Fibroblast of lung (primary cell): ENCODE measurements at regions not wholly inside any gene's neighbourhood (a gene's known extent, or its start where the extent isn't known, plus 50 kb on each side); places are given as distances from the start of the nearest gene placed in this dataset.

Experiments used
- DNase-seq, 2 donors: peaks; one replicate each; pipeline versions ENCODE4 v3.0.0 to v3.0.0-alpha.2; 2010; ENCODE audit warnings: low read depth in 2 of 2
- H2AFZ ChIP-seq: 2 replicates; pipeline ENCODE4 v1.5.1; 2012; ENCODE audit warnings: low read length, control low read depth, inconsistent platforms
- H3K27ac ChIP-seq: 2 replicates; pipeline ENCODE4 v1.5.1; 2011; ENCODE audit warnings: low read length, control low read depth; ENCODE audit not compliant: insufficient read depth
- H3K27me3 ChIP-seq: 2 replicates; pipeline ENCODE4 v1.5.1; 2011; ENCODE audit warnings: mild to moderate bottlenecking, low read length; ENCODE audit not compliant: control insufficient read depth, insufficient read depth
- H3K36me3 ChIP-seq: 2 replicates; pipeline ENCODE4 v1.5.1; 2011; ENCODE audit warnings: low read length; ENCODE audit not compliant: control insufficient read depth, insufficient read depth
- H3K4me1 ChIP-seq: 2 replicates; pipeline ENCODE4 v1.5.1; 2011; ENCODE audit warnings: low read length; ENCODE audit not compliant: control insufficient read depth, insufficient read depth; ENCODE audit errors: extremely low read depth
- H3K4me2 ChIP-seq: 2 replicates; pipeline ENCODE4 v1.5.1; 2011; ENCODE audit warnings: low read length, control low read depth; ENCODE audit not compliant: insufficient read depth; ENCODE audit errors: extremely low read depth
- H3K4me3 ChIP-seq, 4 experiments: fragments of 200-600 bp in 1 of 4; sonication (generic) in 1 of 4; replicated peaks in 1 of 4; 2 replicates each; pipeline ENCODE4 v1.5.1; 2011 to 2016; ENCODE audit warnings: low read length in 4 of 4, low read depth in 3 of 4, mild to moderate bottlenecking in 3 of 4, control low read depth in 2 of 4, inconsistent platforms in 1 of 4, mixed read lengths in 1 of 4; ENCODE audit not compliant: insufficient read depth in 1 of 4; ENCODE audit errors: control extremely low read depth in 1 of 4
- H3K79me2 ChIP-seq: 2 replicates; pipeline ENCODE4 v1.5.1; 2012; ENCODE audit warnings: mild to moderate bottlenecking, low read length, inconsistent platforms; ENCODE audit not compliant: control insufficient read depth, insufficient read depth
- H3K9ac ChIP-seq: 2 replicates; pipeline ENCODE4 v1.5.1; 2011; ENCODE audit warnings: mild to moderate bottlenecking, low read length, control low read depth; ENCODE audit not compliant: insufficient read depth
- H3K9me3 ChIP-seq: 2 replicates; pipeline ENCODE4 v1.5.1; 2012; ENCODE audit warnings: low read depth, low read length; ENCODE audit not compliant: control insufficient read depth, insufficient read depth
- H4K20me1 ChIP-seq: 2 replicates; pipeline ENCODE4 v1.5.1; 2011; ENCODE audit warnings: low read length; ENCODE audit not compliant: control insufficient read depth, insufficient read depth; ENCODE audit errors: extremely low read depth
- CTCF ChIP-seq, 2 donors: IDR thresholded peaks in 1 of 2; conservative IDR thresholded peaks in 1 of 2; 1 replicate in 1 of 2; 2 replicates in 1 of 2; pipeline ENCODE4 v1.5.1; 2011 to 2012; ENCODE audit warnings: low read length in 2 of 2, control low read depth in 1 of 2, inconsistent platforms in 1 of 2, low read depth in 1 of 2, mild to moderate bottlenecking in 1 of 2
- EZH2 ChIP-seq: IDR thresholded peaks from 2 replicates; pipeline ENCODE4 v1.5.1; 2012; ENCODE audit warnings: low read length, control low read depth, mild to moderate bottlenecking; ENCODE audit errors: missing control alignments

GRCh38 chrX:39437670-39438441 is 636.6 kb downstream of the MID1IP1 start:
- no peaks in the 10 kb centered on the region for H3K36me3 ChIP-seq
- no peaks in the 10 kb centered on the region for H3K79me2 ChIP-seq
- H3K27ac ChIP-seq: no peak overlapping the region
- no peaks in the 10 kb centered on the region for H3K27me3 ChIP-seq
- H3K4me1 ChIP-seq: no peaks in the 10 kb centered on the region
- H3K9me3 ChIP-seq: no peaks in the 10 kb centered on the region
- no peak for DNase-seq
- no peak overlapping the region for H2AFZ ChIP-seq
- H4K20me1 ChIP-seq: no peaks in the 10 kb centered on the region
- H3K4me3 ChIP-seq: no peak overlapping the region
- TF ChIP-seq CTCF (conservative IDR thresholded peaks at IDR 0.05 in 1 of 2, IDR thresholded peaks at IDR 0.05 in 1 of 2; ENCODE audit: low read depth in 1 of 2, low read length in 2 of 2) (no peak), EZH2 (no peak)
- no peak overlapping the region for H3K4me2 ChIP-seq
- H3K9ac ChIP-seq: no peak overlapping the region

- Histone ChIP-seq H4K20me1 (no peaks in the 10 kb centered on the region), H3K4me3 (no peak overlapping the region), H3K4me2 (no peak overlapping the region), H3K27me3 (no peaks in the 10 kb centered on the region), H3K4me1 (no peaks in the 10 kb centered on the region), H3K9ac (no peak overlapping the region), H3K27ac (no peak overlapping the region), H2AFZ (no peak overlapping the region), H3K36me3 (no peaks in the 10 kb centered on the region), H3K79me2 (no peaks in the 10 kb centered on the region), H3K9me3 (no peaks in the 10 kb centered on the region)
- TF ChIP-seq EZH2 (no peak), CTCF (conservative IDR thresholded peaks at IDR 0.05 in 1 of 2, IDR thresholded peaks at IDR 0.05 in 1 of 2; ENCODE audit: low read depth in 1 of 2, low read length in 2 of 2) (peak; percentile 11 to 27)
- DNase-seq: no peak
Measured at GRCh38 chrX:39438603-39439602, 637.6 kb downstream of the MID1IP1 start.
